Fibroblast of lung (primary cell): ENCODE measurements at regions not wholly inside any gene's neighbourhood (a gene's known extent, or its start where the extent isn't known, plus 50 kb on each side); places are given as distances from the start of the nearest gene placed in this dataset.

Experiments used
- EZH2 ChIP-seq: IDR thresholded peaks from 2 replicates; pipeline ENCODE4 v1.5.1; 2012; ENCODE audit warnings: low read length, control low read depth, mild to moderate bottlenecking; ENCODE audit errors: missing control alignments
- TF ChIP-seq, protein P1 (sequence below), 2 donors: IDR thresholded peaks in 1 of 2; conservative IDR thresholded peaks in 1 of 2; 1 replicate in 1 of 2; 2 replicates in 1 of 2; pipeline ENCODE4 v1.5.1; 2011 to 2012; ENCODE audit warnings: low read length in 2 of 2, control low read depth in 1 of 2, inconsistent platforms in 1 of 2, low read depth in 1 of 2, mild to moderate bottlenecking in 1 of 2

GRCh38 chr20:11190741-11191140 is 516.9 kb upstream of the JAG1 start:
- TF ChIP-seq, protein P1, sequence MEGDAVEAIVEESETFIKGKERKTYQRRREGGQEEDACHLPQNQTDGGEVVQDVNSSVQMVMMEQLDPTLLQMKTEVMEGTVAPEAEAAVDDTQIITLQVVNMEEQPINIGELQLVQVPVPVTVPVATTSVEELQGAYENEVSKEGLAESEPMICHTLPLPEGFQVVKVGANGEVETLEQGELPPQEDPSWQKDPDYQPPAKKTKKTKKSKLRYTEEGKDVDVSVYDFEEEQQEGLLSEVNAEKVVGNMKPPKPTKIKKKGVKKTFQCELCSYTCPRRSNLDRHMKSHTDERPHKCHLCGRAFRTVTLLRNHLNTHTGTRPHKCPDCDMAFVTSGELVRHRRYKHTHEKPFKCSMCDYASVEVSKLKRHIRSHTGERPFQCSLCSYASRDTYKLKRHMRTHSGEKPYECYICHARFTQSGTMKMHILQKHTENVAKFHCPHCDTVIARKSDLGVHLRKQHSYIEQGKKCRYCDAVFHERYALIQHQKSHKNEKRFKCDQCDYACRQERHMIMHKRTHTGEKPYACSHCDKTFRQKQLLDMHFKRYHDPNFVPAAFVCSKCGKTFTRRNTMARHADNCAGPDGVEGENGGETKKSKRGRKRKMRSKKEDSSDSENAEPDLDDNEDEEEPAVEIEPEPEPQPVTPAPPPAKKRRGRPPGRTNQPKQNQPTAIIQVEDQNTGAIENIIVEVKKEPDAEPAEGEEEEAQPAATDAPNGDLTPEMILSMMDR (conservative IDR thresholded peaks at IDR 0.05 in 1 of 2, IDR thresholded peaks at IDR 0.05 in 1 of 2; ENCODE audit: low read depth in 1 of 2, low read length in 2 of 2) = no peak
- TF ChIP-seq EZH2 = no peak
